Activated CD4-positive, alpha-beta T cell treated with anti-CD3 and anti-CD28 coated beads, Interleukin-2, amount 50 U/mL, for 16 hours (primary cell): ENCODE measurements at regions not wholly inside any gene's neighbourhood (a gene's known extent, or its start where the extent isn't known, plus 50 kb on each side); places are given as distances from the start of the nearest gene placed in this dataset.
"Not testable (repeated sequence)": the region's sequence is repeated elsewhere in the genome, so short reads cannot be mapped to it uniquely, and the experiment has no call there.

Experiments used
- DNase-seq: peaks from one replicate; pipeline ENCODE4 v3.0.0-alpha.2; 2020

- DNase-seq: no peak
These were observed 504.1 kb downstream of the NTRK3 start for GRCh38 chr15:87752250-87752951.

- DNase-seq: no peak
These were observed 508.1 kb downstream of the NTRK3 start for GRCh38 chr15:87748483-87748882.

GRCh38 chr15:87747087-87747486, 509.5 kb downstream of the NTRK3 start:
- DNase-seq: no peak

GRCh38 chr15:87746333-87746732, 510.2 kb downstream of the NTRK3 start:
- no peak for DNase-seq

GRCh38 chr15:87744815-87745214, 511.7 kb downstream of the NTRK3 start:
- DNase-seq: no peak

GRCh38 chr15:87743562-87743961, 513.0 kb downstream of the NTRK3 start:
- DNase-seq: no peak

GRCh38 chr15:87741350-87741749, 515.2 kb downstream of the NTRK3 start:
- no peak for DNase-seq

- DNase-seq: no peak
These were observed 515.7 kb downstream of the NTRK3 start for GRCh38 chr15:87740655-87741344.

GRCh38 chr15:87739866-87740265, 516.7 kb downstream of the NTRK3 start:
- no peak for DNase-seq

GRCh38 chr15:87739081-87739480, 517.5 kb downstream of the NTRK3 start:
- no peak for DNase-seq

GRCh38 chr15:87737460-87737859, 519.1 kb downstream of the NTRK3 start:
- DNase-seq: not testable (repeated sequence)

- no peak for DNase-seq
These were observed 519.6 kb downstream of the NTRK3 start for GRCh38 chr15:87736891-87737389.

- DNase-seq: no peak
These were observed 520.1 kb downstream of the NTRK3 start for GRCh38 chr15:87736401-87736800.

- no peak for DNase-seq
These were observed 521.0 kb downstream of the NTRK3 start for GRCh38 chr15:87735522-87735921.

GRCh38 chr15:87734571-87735373, 521.8 kb downstream of the NTRK3 start:
- no peak for DNase-seq

GRCh38 chr15:87733977-87734376, 522.6 kb downstream of the NTRK3 start:
- no peak for DNase-seq

GRCh38 chr15:87733541-87733941, 523.0 kb downstream of the NTRK3 start:
- DNase-seq: no peak

GRCh38 chr15:87732976-87733375, 523.6 kb downstream of the NTRK3 start:
- no peak for DNase-seq

GRCh38 chr15:87731630-87732029, 524.9 kb downstream of the NTRK3 start:
- no peak for DNase-seq

- DNase-seq: no peak
These were observed 525.8 kb downstream of the NTRK3 start for GRCh38 chr15:87730706-87731105.

- DNase-seq: no peak
These were observed 527.5 kb downstream of the NTRK3 start for GRCh38 chr15:87728998-87729397.

- DNase-seq: no peak
These were observed 529.5 kb downstream of the NTRK3 start for GRCh38 chr15:87727073-87727472.

- no peak for DNase-seq
These were observed 532.2 kb downstream of the NTRK3 start for GRCh38 chr15:87724330-87724729.
